K562 (cell line): ENCODE measurements at regions not wholly inside any gene's neighbourhood (a gene's known extent, or its start where the extent isn't known, plus 50 kb on each side); places are given as distances from the start of the nearest gene placed in this dataset.

Source experiments
- ATAC-seq: fragments of 200-7000 bp; cut with Tn5 transposase; 3 replicates; pipeline ENCODE4 v1.9.1; 2020; ENCODE audit warnings: moderate library complexity
- BruUV-seq: library from RNA; stranded (reverse); fragments of 400-500 nt; replicated peaks from 2 replicates; lab custom pipeline; 2021; lab: Mats Ljungman, UMichigan
- CTCF ChIA-PET: fragments of 300-600 bp; formaldehyde crosslinking; extraction: SDS; loops from one replicate; lab custom pipeline; 2021; ENCODE audit warnings: low intra/inter-chr PET ratio; lab: Yijun Ruan, JAX
- POLR2A ChIA-PET: fragments of 300-600, 350-650 bp; sonication (Branson Sonifier 250); formaldehyde crosslinking; extraction: SDS; loops from one replicate; lab custom pipeline; 2021; ENCODE audit warnings: antibody characterized with exemption, inconsistent platforms; lab: Yijun Ruan, JAX
- DNase-seq, 4 experiments: peaks; one replicate each; pipeline versions ENCODE4 v3.0.0 to v3.0.0-alpha.2; 2011 to 2018; ENCODE audit warnings: low spot score in 3 of 4, mixed read lengths in 3 of 4; ENCODE audit errors: extremely low read depth in 1 of 4
- FAIRE-seq: peaks from 2 replicates; lab custom pipeline; 2011; peaks lifted over from hg19 to GRCh38; lab: Jason Lieb, UNC
- H2AFZ ChIP-seq: 2 replicates; pipeline ENCODE4 v1.6.0; 2011; ENCODE audit warnings: low read depth, low read length, control low read depth, inconsistent platforms
- H3K27ac ChIP-seq: fragments of 200-600 bp; 3 replicates; pipeline ENCODE4 v1.8.0; 2011; ENCODE audit warnings: low read depth, mild to moderate bottlenecking, control low read depth, inconsistent platforms, low read length, moderate library complexity, mixed read lengths; ENCODE audit errors: extremely low read depth
- H3K27me3 ChIP-seq, 2 experiments: fragments of 300-600 bp in 1 of 2; 2 replicates in 1 of 2; 3 replicates in 1 of 2; pipeline versions ENCODE4 v1.6.0 to v1.8.0; 2011; ENCODE audit warnings: inconsistent platforms in 2 of 2, low read length in 2 of 2, mild to moderate bottlenecking in 1 of 2, mixed read lengths in 1 of 2, moderate library complexity in 1 of 2; ENCODE audit not compliant: control insufficient read depth in 2 of 2, insufficient read depth in 2 of 2
- H3K36me3 ChIP-seq: fragments of 300-600 bp; 3 replicates; pipeline ENCODE4 v1.8.0; 2011; ENCODE audit warnings: mild to moderate bottlenecking, low read length, inconsistent platforms; ENCODE audit not compliant: control insufficient read depth, insufficient read depth
- H3K4me1 ChIP-seq, 2 experiments: fragments of 200-600 bp in 1 of 2; replicated peaks in 1 of 2; 2 replicates in 1 of 2; 3 replicates in 1 of 2; pipeline versions ENCODE4 v1.5.1 to v1.8.0; 2011; ENCODE audit warnings: inconsistent platforms in 2 of 2, low read length in 2 of 2, mild to moderate bottlenecking in 1 of 2, mixed read lengths in 1 of 2, moderate library complexity in 1 of 2; ENCODE audit not compliant: control insufficient read depth in 2 of 2, insufficient read depth in 2 of 2
- H3K4me2 ChIP-seq: 2 replicates; pipeline ENCODE4 v1.6.1; 2011; ENCODE audit warnings: low read length, control low read depth, inconsistent platforms, mixed read lengths; ENCODE audit not compliant: insufficient read depth
- H3K4me3 ChIP-seq: fragments of 200-600 bp; sonication (generic), shearing (Covaris generic); 2 replicates; pipeline ENCODE4 v1.5.1; 2016; ENCODE audit warnings: control low read depth, inconsistent platforms
- H3K79me2 ChIP-seq: fragments of 200-600 bp; 3 replicates; pipeline ENCODE4 v1.8.0; 2011; ENCODE audit warnings: low read length, inconsistent platforms; ENCODE audit not compliant: control insufficient read depth, insufficient read depth
- H3K9ac ChIP-seq, 2 experiments: 2 replicates each; pipeline versions ENCODE4 v1.6.0 to v1.6.1; 2011; ENCODE audit warnings: low read depth in 2 of 2, low read length in 2 of 2, control low read depth in 1 of 2, inconsistent platforms in 1 of 2, mild to moderate bottlenecking in 1 of 2, mixed read lengths in 1 of 2; ENCODE audit not compliant: insufficient read depth in 1 of 2
- H3K9me1 ChIP-seq: one replicate; pipeline ENCODE4 v1.6.0; 2011; ENCODE audit warnings: inconsistent platforms, mild to moderate bottlenecking, low read length, moderate library complexity; ENCODE audit not compliant: control insufficient read depth, insufficient read depth
- H3K9me3 ChIP-seq: replicated peaks from 2 replicates; pipeline ENCODE4 v1.5.1; 2011; ENCODE audit warnings: low read depth, low read length, inconsistent platforms; ENCODE audit not compliant: control insufficient read depth, insufficient read depth
- H4K20me1 ChIP-seq: replicated peaks from 2 replicates; pipeline ENCODE4 v1.6.1; 2011; ENCODE audit warnings: low read length, inconsistent platforms, mixed read lengths; ENCODE audit not compliant: control insufficient read depth, insufficient read depth
- HDGF ChIP-seq: fragments of 450-650 bp; IDR thresholded peaks from 2 replicates; pipeline ENCODE4 v1.6.1; 2016
- HMGXB4 ChIP-seq: sonication (generic); formaldehyde crosslinking; IDR thresholded peaks from 2 replicates; pipeline ENCODE4 v1.8.1; 2023; ENCODE audit warnings: mild to moderate bottlenecking, missing genetic modification reagents
- NFIC ChIP-seq: fragments of 450-650 bp; IDR thresholded peaks from 2 replicates; pipeline ENCODE4 v1.6.1; 2017; ENCODE audit warnings: mild to moderate bottlenecking, inconsistent platforms
- POLR2G ChIP-seq: fragments of 200-400 bp; formaldehyde crosslinking; IDR thresholded peaks from 2 replicates; pipeline ENCODE4 v1.6.1; 2017; ENCODE audit warnings: low read depth, mild to moderate bottlenecking, antibody characterized with exemption, low read length, moderate library complexity
- WGBS: fragments of 100-300 bp; shearing (Covaris generic); methylation state at CpG from one replicate; pipeline ENCODE4 v1.1.6; 2016; ENCODE audit warnings: low coverage, mixed read lengths; ENCODE audit not compliant: insufficient coverage; ENCODE audit errors: missing lambda C conversion rate; 5-methylcytosine and 5-hydroxymethylcytosine counted together
- in situ Hi-C: fragments of 300-500 bp; cut with MboI; formaldehyde crosslinking; loops from 4 replicates; pipeline ENCODE4 v1.15.0; 2018; ENCODE audit warnings: inconsistent platforms, mixed read lengths
- intact Hi-C: fragments of 100-400 bp; cut with micrococcal nuclease; formaldehyde crosslinking; loops from 2 replicates; pipeline ENCODE4 v1.14.2; 2022

- no peaks in the 10 kb centered on the region for H3K9me1 ChIP-seq
- 0 out of 2 replicates have a peak, but pooled peaks have one; percentile 11 for TF ChIP-seq HDGF
- no peak for TF ChIP-seq HMGXB4 (CRISPR knock-in tag)
- 0 out of 2 replicates have a peak, but pooled peaks have one; percentile 1 for TF ChIP-seq POLR2G
- peak; percentile 95 for TF ChIP-seq NFIC
- TF ChIP-seq, all 486 proteins: peak for 3
- Histone ChIP-seq H3K27ac (no peak overlapping the region), H3K4me3 (no peak overlapping the region), H3K36me3 (no peaks in the 10 kb centered on the region), H2AFZ (no peak overlapping the region), H3K9ac (peak overlapping the region in 1 of 2 experiments; percentile 81; a peak in 2 of 4 replicates), H4K20me1 (peaks cover 4% of the 10 kb centered on the region; the same call in 1 of the 2 replicates), H3K27me3 (no peaks in the 10 kb centered on the region), H3K9me3 (no peaks in the 10 kb centered on the region), H3K79me2 (peaks cover 15% of the 10 kb centered on the region; the same call in 2 of the 3 replicates), H3K4me1 (peaks cover 70 to 100% of the 10 kb centered on the region in 2 experiments), H3K4me2 (no peak overlapping the region)
- ChIA-PET POLR2A (interaction anchor here (0.7 kb wide), 1 partner anchor 310 kb away, joined by 4 read pairs; no protein-coding TSS in a partner anchor), CTCF (no interaction called here)
- no TSS peak for BruUV-seq
- ATAC-seq (no peak), DNase-seq (no peak), FAIRE-seq (no peak)
- intact Hi-C loops (no loop called here), in situ Hi-C loops (no loop called here)
- WGBS: 67% methylated on average over 9 of the region's 10 CpGs
These were observed 238.6 kb upstream of the GSE1 start for GRCh38 chr16:85374571-85374872.
